DMS 273 (cell line): ENCODE measurements at regions not wholly inside any gene's neighbourhood (a gene's known extent, or its start where the extent isn't known, plus 50 kb on each side); places are given as distances from the start of the nearest gene placed in this dataset.

ENCODE experiments used
- DNase-seq: peaks from one replicate; lab custom pipeline; 2025; ENCODE audit not compliant: unreplicated experiment; lab: John Stamatoyannopoulos, UW

DNA sequence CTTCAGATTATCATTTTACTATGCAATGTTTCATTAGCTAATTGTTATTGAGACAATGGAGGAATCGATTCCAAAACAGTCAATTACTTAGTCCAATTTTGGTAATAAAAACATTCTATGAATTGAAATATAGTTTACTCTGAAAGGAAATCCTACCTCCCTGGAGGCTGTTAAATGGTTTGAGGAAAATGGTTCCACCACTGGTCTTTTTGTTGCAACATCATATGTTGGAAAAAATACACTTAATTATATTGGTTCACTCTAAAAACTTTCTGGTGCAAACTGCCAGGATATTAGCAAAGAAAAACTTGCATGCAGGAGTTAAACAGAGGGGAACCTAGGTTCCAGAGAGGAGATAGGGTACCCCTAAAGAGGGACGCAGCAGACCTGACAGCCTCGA is 267.3 kb upstream of the LYZL1 start:
- DNase-seq, result no peak

DNA sequence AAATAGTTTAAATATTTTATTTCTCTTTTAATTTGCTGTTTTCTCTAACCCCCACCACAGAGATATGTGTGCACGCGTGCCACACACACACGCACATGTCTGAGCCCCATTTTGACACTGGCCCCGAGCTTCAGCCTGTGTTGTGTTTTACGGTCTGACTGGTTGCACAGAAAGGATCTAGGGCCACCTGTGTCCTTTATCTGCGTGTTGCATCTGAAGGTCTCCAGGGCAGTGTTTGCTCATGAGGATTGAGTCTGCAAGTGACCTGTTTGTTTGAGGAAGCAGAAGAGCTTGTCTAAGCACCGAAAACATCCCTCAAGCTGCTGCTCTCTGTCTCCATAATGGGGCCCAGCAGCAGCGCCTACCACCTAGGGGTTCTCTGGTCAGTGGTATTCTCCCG is 266.4 kb upstream of the LYZL1 start:
- DNase-seq, result no peak

DNA sequence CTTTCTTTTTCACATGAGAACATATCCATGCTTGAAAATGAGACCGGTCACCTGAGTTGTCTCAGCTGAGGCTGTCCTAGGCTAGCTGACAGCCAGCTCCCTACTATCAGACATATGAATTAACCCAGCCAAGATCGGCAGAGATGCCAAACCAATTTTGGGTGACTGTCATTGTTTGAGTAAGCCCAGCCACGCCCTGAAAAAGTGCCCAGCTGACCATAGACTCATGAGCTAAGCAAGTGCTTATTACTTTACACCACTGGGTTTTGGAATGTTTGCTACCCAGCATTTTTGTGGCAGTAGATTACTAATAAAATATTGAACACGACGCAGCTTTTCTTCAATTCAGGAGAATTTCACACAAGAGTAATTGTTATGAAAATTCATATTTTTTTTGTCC is 265.2 kb upstream of the LYZL1 start:
- DNase-seq, result no peak

DNA sequence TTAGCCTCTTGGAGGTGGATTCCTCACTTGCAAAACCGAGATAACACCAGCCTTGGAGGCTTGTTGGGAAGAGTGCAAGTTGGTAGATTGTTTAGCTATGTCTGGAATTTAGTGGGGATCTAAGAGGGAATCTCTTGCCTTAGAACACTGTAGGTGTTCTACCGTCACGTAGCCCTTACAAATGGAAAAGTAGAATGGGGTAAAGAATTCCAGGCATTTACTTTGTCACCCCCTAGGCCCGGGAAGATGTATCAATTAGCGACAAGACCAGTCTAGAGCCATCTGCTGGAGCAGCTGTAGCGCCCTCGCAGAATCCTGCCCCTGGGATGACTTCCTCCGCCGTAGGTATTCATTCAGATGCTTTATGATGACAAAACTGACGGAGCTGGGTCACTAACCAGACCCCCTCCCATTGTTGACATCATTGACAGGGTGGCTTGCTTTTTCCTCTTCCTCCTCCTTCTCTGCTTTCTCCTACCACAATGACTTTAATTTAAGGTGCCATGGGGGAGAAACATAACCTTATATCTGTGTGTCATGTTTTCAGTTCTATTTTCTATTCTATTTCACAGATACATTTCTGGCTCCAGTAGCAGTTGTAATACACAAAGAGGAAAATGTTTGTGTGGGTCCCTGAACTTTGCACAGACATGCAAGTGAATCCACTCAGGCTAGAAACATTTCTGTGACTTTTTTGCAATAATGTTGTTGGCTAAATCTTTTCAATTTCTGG is 262.6 kb upstream of the LYZL1 start:
- no peak for DNase-seq

DNA sequence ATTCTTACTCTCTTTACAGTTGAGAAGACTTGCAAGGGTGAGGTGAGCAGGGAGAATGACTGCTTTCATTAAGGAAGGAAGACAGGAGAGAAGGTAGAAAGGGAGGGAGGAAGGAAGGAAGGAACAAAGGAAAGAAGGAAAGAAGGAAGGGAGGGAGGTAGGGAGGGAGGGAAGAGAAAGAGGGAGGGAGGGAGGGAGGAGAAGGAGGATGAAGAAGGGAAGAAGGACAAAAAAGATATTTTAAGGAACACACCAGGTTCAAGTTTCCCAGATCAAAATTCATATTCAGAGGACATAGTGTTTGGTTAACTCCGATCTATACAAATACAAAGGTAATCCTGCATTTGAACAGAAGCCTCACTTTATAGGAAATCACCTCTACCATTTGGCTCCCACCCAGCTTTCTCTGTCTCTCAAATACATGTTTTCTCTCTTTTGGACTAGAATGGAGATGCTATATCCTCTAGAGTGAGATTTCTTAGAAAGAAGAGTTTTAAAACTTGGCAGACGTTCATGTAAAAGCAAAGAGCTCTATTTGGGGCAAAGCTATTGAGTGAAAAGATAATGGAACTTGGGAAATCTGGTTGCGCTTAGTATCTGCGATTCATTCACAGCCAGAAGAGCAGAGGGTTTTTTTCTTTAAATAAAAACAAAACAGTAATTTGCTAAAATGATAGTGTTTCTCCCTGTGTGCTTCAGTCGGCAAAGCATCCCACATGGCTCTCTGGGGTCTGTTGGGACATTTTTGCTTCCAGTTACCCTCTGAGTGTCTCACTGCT is 261.9 kb upstream of the LYZL1 start:
- no peak for DNase-seq

DNA sequence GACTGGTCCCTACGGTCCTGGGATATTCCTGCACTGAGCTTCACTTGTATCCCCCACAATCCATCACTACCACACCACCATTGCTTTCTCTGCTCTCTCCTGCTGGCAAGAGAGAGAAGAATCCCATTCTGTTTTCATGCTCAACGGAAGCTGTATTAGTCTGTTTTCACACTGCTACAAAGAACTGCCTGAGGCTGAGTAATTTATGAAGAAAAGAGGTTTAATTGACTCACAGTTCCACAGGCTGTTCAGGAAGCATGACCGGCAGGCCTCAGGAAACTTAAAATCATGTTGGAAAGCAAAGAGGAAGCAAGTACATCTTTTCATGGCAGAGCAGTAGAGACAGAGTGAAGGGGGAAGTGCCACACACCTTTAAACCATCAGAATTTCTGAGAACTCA is 260.4 kb upstream of the LYZL1 start:
- no peak for DNase-seq

DNA sequence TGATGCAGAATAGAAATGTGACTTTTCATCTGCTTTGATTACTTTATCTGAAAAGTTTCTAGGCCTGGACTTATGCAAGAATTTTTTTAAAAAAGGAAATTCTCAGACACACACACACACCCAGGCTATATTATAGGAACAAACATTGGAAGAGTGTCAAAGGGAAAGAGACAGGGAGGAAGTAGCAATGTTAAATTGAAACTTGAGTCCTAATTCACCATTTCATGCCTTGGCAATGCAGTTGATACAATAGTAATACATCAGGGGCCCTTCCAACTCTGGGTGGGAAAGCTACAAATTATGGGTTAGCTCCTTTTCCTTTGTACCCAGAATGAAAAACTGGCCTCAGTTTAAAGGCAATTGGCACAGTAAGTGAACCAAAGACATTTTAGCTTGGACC is 258.0 kb upstream of the LYZL1 start:
- DNase-seq, result no peak

DNA sequence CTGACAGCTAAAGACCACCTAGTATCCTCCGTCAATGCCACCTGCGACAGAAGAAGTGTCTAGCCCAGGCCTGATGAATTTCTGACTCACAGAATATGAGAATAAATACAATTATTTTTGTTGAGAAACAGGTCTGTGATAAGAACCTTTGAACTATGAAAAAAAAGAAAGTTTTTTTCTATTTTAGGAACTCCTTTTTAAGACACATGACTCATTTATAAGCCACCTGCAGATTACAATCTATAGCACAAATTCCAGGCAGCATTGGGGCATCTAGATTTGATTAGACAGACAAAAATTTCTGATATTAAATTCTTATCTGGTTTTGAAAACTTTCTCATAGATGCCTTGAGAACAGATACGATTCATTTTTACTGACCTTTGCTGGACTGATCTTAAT is 256.7 kb upstream of the LYZL1 start:
- no peak for DNase-seq

DNA sequence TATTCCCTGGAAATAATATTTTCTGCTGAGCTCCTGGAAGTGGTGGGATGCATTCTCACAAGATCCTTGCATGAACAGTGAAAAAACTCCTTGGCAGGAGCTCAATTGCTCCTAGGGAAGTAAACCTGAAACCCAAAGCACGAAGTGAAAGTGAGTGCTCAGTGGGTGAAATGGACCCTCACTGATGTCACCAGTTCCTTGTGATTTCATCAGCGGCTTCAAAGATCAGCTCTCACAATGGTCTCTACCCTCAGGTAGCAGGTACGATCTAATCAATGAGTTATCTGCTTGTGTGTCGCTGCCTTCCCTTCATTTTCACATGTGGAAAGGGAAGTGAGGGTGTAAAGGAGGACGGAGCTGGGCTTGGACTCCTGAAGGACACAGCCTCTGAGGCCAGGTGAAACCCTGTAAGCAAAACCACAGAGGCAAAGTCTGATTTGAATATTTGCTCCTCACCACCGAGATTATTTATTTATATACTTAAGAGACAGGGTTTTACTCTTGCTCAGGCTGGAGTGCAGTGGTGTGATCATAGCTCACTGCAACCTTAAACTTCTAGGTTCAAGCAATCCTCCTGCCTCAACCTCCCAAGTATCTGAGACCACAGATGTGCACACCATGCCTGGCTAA is 255.4 kb upstream of the LYZL1 start:
- no peak for DNase-seq

DNA sequence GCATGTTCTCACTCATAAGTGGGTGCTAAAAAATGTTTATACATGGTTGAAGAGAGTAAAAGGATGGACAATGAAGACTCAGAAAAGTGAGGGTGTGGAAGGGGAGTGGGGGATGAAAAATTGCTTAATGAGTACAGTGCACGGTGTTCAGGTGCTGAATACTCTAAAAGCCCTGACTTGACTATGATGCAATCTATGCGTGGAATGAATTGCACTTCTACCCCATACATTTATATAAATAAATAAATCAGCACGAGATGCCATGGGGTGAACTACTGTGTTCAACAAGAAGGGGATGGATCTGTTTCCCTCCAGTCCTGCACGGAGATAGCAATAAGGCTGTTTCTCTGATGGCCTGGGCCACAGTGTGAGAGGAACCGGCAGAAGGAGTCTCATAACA is 254.3 kb upstream of the LYZL1 start:
- DNase-seq, result no peak

DNA sequence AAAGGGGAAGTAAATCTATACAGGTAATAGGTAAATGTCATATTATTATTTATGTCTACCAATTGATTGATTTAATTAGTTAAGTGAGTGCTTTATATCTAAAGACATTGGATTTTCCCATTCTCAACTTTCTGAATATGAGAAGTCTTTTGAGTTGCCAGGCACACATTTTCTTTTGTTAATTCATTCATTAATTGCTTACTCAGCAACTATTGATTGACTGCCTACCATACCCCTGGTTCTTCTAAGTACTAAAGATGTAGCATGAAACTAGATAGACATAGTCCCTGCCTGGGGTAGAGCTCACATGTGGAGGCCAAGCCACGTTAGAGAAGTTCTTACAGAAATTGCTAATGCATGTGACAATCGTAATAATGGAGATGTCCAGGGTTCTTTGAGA is 253.1 kb upstream of the LYZL1 start:
- DNase-seq, result no peak

DNA sequence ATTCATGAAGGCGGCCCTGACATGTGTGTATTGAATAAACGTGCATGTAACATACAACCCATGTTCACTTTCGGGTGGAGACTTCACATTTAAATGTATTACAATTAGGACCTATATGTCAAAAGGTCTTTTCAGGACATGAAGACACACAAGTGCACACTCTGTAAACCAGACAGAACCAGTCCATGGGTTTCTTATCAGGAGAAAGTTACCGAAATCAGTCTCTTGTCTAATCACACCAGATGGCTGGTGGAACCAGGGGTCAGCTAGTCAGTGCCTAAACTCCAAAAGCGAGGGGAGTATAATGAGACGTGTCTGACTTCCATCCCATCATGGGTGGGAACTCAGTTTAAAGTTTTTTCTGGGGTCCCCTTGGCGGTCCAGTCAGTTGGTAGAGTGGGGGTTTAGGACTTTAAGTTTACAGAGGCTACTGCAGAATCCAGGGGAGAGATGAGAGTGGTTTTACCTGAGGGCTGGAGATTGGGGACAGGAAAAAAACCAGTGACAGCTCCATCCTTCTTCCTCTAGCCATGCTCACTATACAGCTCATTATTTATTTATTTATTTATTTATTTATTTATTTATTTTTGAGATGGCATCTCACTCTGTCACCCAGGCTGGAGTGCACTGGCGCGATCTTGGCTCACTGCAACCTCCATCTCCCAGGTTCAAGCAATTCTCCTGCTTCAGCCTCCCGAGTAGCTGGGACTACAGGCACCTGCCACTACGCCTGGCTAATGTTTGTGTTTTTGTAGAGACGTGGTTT is 251.3 kb upstream of the LYZL1 start:
- no peak for DNase-seq

DNA sequence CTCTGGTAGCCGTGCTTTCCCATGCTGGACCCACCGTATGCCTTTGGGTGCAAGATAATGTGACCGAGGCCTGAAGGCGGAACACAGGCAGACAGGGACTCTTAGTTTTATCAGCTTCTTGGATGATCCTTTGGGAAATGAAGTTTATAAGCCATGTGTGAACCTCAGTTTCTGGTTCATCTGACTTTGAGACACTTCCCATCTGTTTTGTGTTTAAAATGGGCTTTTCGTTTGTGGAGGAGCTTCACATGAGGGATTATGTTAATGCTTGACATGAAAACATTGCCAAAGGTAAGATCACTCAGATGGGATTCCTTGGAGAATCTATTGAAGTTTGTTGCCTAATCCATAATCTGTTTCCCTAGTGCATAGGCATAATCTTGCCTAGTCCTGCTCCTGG is 249.8 kb upstream of the LYZL1 start:
- no peak for DNase-seq

DNA sequence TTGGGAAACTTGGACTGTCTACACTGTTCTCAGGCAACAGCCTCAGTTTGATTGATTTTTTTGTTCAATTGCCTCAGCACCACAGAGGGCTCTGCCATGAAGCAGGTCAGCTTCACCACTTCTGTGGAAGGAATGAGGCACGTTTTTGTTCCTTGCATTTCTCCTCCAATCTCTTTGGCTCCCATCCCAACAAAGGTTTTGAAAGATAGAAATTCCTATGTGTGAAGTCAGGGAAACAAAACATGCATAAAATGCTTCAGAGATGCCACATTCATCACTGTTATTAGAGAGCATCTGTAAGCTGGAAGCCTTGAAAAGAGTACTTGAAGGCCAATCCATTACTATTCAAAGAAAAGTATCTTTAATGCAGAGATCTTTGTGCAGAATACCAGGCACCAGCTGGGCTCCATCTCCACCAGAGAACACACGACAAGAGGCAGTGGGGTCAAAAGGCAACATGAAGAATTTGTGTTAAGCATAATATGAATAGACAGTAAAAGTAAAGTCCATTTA is 249.1 kb upstream of the LYZL1 start:
- no peak for DNase-seq

DNA sequence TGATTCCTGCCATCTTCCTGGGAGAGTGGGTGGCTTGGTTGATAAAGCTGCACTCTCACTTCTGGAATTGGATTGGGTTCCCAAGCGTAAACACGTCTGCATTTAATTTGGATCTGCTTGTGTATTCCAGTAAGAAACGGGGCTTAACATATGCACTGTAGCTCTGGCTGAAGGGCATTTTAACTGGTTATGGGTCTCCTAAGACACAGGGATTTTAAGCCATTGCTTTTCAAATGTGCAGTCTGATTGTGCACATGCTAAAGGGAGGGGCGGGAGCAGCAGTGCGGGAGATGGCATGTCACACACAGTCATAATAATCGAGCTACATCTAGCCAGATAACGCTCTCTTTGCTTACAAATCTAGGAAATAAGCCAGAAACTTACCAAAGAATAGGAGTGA is 247.3 kb upstream of the LYZL1 start:
- no peak for DNase-seq

DNA sequence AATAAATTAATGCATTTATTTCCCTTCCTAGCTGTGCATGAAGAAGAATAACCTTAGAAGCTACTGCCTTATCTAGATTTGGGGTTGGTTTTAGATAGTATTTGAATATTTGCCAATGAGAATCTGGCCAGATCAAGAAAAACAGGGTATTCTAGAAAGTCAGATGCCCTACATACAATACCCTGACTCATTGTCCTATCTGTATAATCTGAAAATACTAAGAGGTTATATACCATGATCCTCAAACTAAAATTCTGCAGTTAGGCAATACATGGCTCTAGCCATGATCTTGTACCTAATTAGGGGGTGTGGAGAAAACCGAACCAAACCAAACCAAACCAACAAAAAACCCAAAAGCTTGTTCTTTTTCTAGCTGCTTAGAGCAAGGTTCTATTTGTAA is 240.4 kb upstream of the LYZL1 start:
- DNase-seq, result no peak

DNA sequence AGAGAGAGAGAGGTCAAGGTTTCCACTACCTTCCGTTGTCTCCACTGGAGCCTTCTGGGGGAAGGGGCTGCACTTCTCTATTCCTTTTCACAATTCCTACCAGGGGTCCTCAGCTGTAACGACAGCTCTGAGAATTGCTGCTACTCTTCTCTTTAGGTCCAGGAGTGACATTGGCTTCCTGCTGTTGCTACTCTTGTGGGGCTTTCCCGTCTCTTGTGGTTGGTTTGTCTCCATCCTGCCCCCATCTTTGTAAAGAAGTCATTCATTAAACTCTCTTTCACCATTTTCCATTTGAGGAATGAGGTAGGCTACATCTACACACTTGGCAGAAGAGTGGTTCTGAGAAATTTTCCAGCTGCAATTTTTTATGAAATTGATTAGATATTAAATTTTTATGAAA is 238.8 kb upstream of the LYZL1 start:
- no peak for DNase-seq

DNA sequence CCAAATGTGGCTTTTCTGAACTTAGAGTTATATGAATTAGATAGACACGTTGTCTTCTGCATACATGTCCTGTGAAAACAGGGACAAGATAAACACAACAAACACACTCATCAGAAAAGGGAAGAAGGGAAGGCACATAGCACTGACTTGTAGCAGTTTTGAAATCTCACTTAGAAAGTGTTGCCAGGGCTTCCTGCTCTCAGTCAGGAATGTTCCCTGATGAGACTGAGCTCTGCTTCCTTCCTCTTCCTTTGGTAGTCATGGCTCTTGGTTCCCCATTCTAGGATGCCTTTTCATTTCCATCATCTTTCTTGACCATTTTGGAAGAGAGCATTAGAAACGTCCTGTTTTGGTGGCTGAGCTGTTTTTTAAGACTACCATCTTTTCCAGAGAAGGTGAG is 233.8 kb upstream of the LYZL1 start:
- DNase-seq, result no peak

DNA sequence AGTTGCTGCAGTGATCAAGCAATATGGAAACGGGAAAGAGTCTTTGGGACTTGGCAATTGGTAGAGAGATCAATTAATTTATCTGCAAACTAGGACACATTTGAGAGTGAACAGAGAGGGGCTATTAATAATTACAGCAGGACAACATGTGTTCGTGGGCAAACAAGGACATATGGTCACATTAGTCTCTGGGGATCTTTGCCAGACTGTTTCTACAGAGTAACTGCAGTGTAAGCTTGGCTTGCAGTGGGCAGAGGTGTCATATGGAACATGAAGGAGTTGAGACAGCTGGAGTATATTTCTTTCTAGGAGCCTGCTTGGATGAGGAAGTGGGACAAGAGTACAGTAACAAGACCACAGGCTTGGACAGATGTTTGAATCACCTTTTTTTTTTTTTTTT is 232.1 kb upstream of the LYZL1 start:
- peak; percentile 34 for DNase-seq

DNA sequence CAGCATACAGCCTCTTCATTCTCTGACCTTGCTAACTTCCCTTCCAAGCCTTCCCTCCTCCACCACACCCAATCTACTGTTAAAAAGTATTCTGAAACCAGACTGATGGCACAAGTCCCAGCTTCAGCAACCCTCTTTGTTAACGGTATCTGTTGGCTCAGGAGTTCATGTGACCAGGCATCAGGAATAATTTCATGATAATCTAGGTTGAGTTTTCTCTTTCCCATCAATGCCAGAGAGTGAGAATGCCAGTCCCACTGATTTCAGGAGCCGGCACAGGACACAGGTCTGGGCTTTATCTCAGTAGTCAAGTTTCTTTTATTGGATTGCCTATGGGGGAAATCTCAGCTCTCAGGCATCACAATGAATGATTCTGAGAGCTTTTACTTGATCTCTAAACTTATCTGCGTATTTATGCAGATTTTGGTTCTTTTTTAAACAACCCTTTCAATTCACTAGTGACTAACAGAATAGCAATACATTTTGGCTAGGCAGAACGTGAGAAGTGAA is 231.0 kb upstream of the LYZL1 start:
- DNase-seq, result no peak
